Common myeloid progenitor, CD34-positive (primary cell): ENCODE measurements at regions not wholly inside any gene's neighbourhood (a gene's known extent, or its start where the extent isn't known, plus 50 kb on each side); places are given as distances from the start of the nearest gene placed in this dataset.

Experiments used
- CTCF ChIA-PET: fragments of 350-600 bp; sonication (Branson Sonifier 250); formaldehyde crosslinking; loops from one replicate; lab custom pipeline; 2021; ENCODE audit warnings: antibody characterized with exemption; lab: Charles Lee
- POLR2A ChIA-PET: fragments of 350-600 bp; sonication (Branson Sonifier 250); formaldehyde crosslinking; loops from one replicate; lab custom pipeline; 2021; ENCODE audit warnings: antibody characterized with exemption; lab: Charles Lee
- DNase-seq, 3 donors: peaks; one replicate each; pipeline versions ENCODE4 v3.0.0 to v3.0.0-alpha.2; 2013
- H3K27ac ChIP-seq, 2 experiments: 1 replicate in 1 of 2; 2 replicates in 1 of 2; pipeline ENCODE4 v1.7.0; 2013; ENCODE audit warnings: inconsistent platforms in 2 of 2, low read length in 2 of 2, mild to moderate bottlenecking in 2 of 2, low read depth in 1 of 2, moderate library complexity in 1 of 2; ENCODE audit not compliant: severe bottlenecking in 2 of 2, insufficient read depth in 1 of 2, poor library complexity in 1 of 2
- H3K27me3 ChIP-seq, 5 experiments: replicated peaks in 2 of 5; 1 replicate in 3 of 5; 2 replicates in 2 of 5; pipeline versions ENCODE4 v1.6.1 to v1.7.0; 2013; ENCODE audit warnings: low read length in 4 of 5, mild to moderate bottlenecking in 2 of 5, moderate library complexity in 2 of 5, inconsistent platforms in 1 of 5; ENCODE audit not compliant: insufficient read depth in 5 of 5, control insufficient read depth in 4 of 5
- H3K36me3 ChIP-seq, 4 experiments: 1 replicate in 2 of 4; 2 replicates in 2 of 4; pipeline versions ENCODE4 v1.6.1 to v1.7.0; 2013; ENCODE audit warnings: low read length in 3 of 4, control low read depth in 1 of 4, mild to moderate bottlenecking in 1 of 4; ENCODE audit not compliant: control insufficient read depth in 4 of 4, insufficient read depth in 4 of 4
- H3K4me1 ChIP-seq, 4 experiments: 1 replicate in 3 of 4; 2 replicates in 1 of 4; pipeline versions ENCODE4 v1.6.1 to v1.7.1; 2013; ENCODE audit warnings: low read length in 3 of 4, mild to moderate bottlenecking in 3 of 4, control low read depth in 1 of 4, inconsistent platforms in 1 of 4, moderate library complexity in 1 of 4; ENCODE audit not compliant: control insufficient read depth in 4 of 4, insufficient read depth in 4 of 4; ENCODE audit errors: control extremely low read depth in 1 of 4
- H3K4me3 ChIP-seq, 7 experiments: 1 replicate in 4 of 7; 2 replicates in 3 of 7; pipeline versions ENCODE4 v1.5.1 to v1.7.0; 2013; ENCODE audit warnings: mild to moderate bottlenecking in 7 of 7, low read length in 6 of 7, moderate library complexity in 6 of 7, inconsistent platforms in 2 of 7, low read depth in 2 of 7, control low read depth in 1 of 7; ENCODE audit not compliant: insufficient read depth in 4 of 7, control insufficient read depth in 1 of 7; ENCODE audit errors: extremely low read depth in 1 of 7
- H3K9me3 ChIP-seq, 5 experiments: 1 replicate in 4 of 5; 2 replicates in 1 of 5; pipeline versions ENCODE4 v1.6.1 to v1.7.1; 2013; ENCODE audit warnings: low read length in 4 of 5, mild to moderate bottlenecking in 2 of 5, inconsistent platforms in 1 of 5, low read depth in 1 of 5, moderate library complexity in 1 of 5; ENCODE audit not compliant: control insufficient read depth in 4 of 5, insufficient read depth in 2 of 5; ENCODE audit errors: control extremely low read depth in 1 of 5
- WGBS: methylation state at CpG from one replicate; pipeline ENCODE4 v1.1.5; 2013; ENCODE audit not compliant: insufficient coverage; 5-methylcytosine and 5-hydroxymethylcytosine counted together

DNA sequence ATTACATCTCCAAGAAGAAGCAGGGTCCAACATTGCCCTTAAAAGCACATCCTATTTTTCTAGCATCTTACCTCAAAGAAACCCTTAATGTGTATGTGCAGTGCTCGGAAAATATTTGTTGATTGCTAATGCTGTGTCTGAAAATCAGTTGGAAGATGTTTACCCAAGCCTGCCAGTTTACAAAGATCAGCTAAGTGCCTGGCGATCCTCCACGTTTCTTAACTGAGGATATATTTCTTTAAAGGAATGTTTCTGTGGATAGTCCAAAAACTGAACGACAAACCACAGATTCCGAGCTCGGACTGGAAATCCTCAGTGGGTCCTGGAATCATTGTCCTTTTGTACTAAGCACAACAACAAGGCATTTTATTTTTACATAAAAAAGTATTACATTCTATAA lies 595.7 kb upstream of the ARID1B start:
- WGBS, result 100% methylated on average over 2 of the region's 6 CpGs
- no peak overlapping the region for H3K4me3 ChIP-seq
- peaks cover 0 to 4% (median 0%) of the 10 kb centered on the region in 5 experiments for H3K9me3 ChIP-seq
- POLR2A ChIA-PET, result no interaction called here
- H3K36me3 ChIP-seq, result peaks cover 0 to 2% (median 1%) of the 10 kb centered on the region in 4 experiments
- no peaks in the 10 kb centered on the region for H3K27me3 ChIP-seq
- CTCF ChIA-PET, result interaction anchor here (1.3 kb wide), 1 partner anchor 8 kb away, joined by 3 read pairs; no protein-coding TSS in a partner anchor
- H3K27ac ChIP-seq, result no peak overlapping the region
- peaks cover 8 to 26% (median 18%) of the 10 kb centered on the region in 4 experiments for H3K4me1 ChIP-seq
- no peak for DNase-seq

DNA sequence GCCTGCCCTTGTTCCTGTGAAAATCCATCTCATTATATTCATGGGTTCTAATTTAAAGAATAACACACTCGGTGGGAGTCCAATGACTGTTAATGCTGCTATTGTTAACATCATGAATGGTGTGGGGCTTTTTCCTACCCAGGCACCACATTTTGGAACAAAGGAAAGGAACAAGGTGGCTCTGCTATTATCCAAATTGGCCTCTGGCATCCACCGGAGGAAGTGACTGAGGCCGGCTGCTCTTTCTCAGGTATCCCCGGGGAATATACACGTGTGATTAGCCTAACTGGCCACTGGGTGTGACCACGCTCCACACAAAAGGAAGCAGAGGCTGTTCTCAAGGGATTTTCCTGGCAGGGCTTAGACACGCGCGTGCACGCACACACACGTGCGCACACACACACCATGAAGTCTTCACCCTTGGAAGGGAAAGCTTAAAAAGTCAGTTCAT lies 601.2 kb upstream of the ARID1B start:
- peaks cover 0 to 6% (median 0%) of the 10 kb centered on the region in 5 experiments for H3K9me3 ChIP-seq
- ChIA-PET POLR2A (no interaction called here), CTCF (no interaction called here)
- H3K27ac ChIP-seq, result no peak overlapping the region
- H3K4me1 ChIP-seq, result peaks cover 0 to 11% (median 5%) of the 10 kb centered on the region in 4 experiments
- H3K36me3 ChIP-seq, result peaks cover 0 to 5% (median 1%) of the 10 kb centered on the region in 4 experiments
- WGBS, result 75% methylated on average over 11 of the region's 12 CpGs
- no peak overlapping the region for H3K4me3 ChIP-seq
- H3K27me3 ChIP-seq, result no peaks in the 10 kb centered on the region
- DNase-seq, result peak in 2 of 3 donors; percentile 57 to 62

DNA sequence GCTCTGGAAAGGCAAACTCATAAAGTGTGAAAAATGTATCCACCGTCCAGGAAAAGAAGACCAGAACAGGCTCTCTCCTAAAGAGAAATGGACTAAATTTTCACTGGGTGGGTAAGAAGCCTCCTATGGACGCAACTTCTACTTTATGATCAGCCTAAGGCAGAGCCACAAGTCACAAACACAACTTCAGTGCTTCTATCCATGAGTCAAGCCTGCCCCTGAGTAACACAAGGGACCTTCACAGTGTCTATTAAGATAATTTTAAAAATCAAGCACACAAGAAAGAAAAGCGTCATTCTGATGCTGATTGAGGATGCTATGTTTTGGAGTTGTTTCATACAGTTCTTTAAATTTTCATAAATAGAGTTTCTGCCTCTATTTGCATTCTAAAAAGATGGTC lies 601.7 kb upstream of the ARID1B start:
- Histone ChIP-seq H3K4me1 (peaks cover 0 to 11% (median 5%) of the 10 kb centered on the region in 4 experiments), H3K27me3 (no peaks in the 10 kb centered on the region), H3K27ac (no peak overlapping the region), H3K36me3 (peaks cover 0 to 5% (median 0%) of the 10 kb centered on the region in 4 experiments), H3K4me3 (no peak overlapping the region), H3K9me3 (peaks cover 0 to 6% (median 0%) of the 10 kb centered on the region in 5 experiments)
- ChIA-PET CTCF (no interaction called here), POLR2A (no interaction called here)
- no peak for DNase-seq
- WGBS, result no CpG with 5 or more reads among the region's 3 CpGs

GRCh38 chr6:156174031-156174890 lies 602.9 kb upstream of the ARID1B start:
- H3K27ac ChIP-seq, result no peak overlapping the region
- H3K27me3 ChIP-seq, result no peaks in the 10 kb centered on the region
- no peak for DNase-seq
- peaks cover 0 to 5% (median 0%) of the 10 kb centered on the region in 4 experiments for H3K36me3 ChIP-seq
- WGBS, result 93% methylated on average over 3 of the region's 11 CpGs
- peaks cover 0 to 6% (median 0%) of the 10 kb centered on the region in 5 experiments for H3K9me3 ChIP-seq
- POLR2A ChIA-PET, result no interaction called here
- CTCF ChIA-PET, result interaction anchor here (0.9 kb wide), 1 partner anchor 8 kb away, joined by 3 read pairs; no protein-coding TSS in a partner anchor
- H3K4me3 ChIP-seq, result no peak overlapping the region
- H3K4me1 ChIP-seq, result peaks cover 1 to 16% (median 9%) of the 10 kb centered on the region in 4 experiments

DNA sequence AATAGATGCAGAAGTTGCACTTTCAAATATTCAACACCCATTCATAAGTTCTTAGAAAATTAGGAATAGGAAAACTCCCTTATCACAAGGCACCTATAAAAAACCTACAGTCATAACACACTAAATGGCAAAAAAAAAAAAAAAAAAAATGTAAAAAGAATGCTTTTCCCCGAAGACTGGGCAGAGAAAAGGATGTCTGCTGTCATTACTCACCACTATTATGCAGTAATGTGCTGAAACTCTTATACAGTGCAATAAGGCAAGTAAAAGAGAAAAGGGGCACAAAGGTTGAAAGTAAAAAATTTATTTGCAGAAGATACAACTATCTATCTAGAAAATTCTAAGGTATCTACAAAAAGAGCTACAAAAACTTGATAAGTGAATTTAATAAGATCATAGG lies 607.8 kb upstream of the ARID1B start:
- WGBS, result no CpG with 5 or more reads among the region's 1 CpG
- CTCF ChIA-PET, result no interaction called here
- peaks cover 0 to 5% (median 2%) of the 10 kb centered on the region in 4 experiments for H3K36me3 ChIP-seq
- H3K27ac ChIP-seq, result peak overlapping the region in 1 of 2 experiments; percentile 2
- H3K4me3 ChIP-seq, result no peak overlapping the region
- H3K9me3 ChIP-seq, result peaks cover 0 to under 1% (median 0%) of the 10 kb centered on the region in 5 experiments
- no peaks in the 10 kb centered on the region for H3K27me3 ChIP-seq
- H3K4me1 ChIP-seq, result peaks cover 8 to 39% (median 26%) of the 10 kb centered on the region in 4 experiments
- POLR2A ChIA-PET, result no interaction called here
- DNase-seq, result peak in 2 of 3 donors; percentile 58 to 64

DNA sequence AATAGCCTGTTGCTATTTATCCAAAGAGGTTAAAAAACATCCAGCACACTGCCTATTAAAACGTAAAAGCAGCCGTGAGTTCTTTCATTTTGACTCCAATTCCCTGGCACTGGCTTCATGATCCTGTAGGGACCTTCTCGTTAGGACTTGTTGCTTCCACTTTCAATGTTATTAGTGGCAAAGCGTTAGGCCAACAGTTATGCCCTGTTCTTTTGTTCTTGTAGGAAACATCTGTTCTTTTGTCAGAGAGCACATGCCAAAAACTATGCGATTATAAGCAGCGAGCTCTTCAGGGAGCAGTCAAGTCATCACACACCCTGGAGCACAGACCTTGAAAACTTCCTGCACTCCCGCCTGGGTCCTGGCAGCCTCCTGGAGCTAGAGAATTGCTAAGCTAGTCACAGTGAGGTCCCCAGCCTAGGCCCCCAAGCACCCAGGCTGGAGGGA lies 609.5 kb upstream of the ARID1B start:
- Histone ChIP-seq H3K4me3 (peak overlapping the region in 1 of 7 experiments; percentile 8), H3K4me1 (peaks cover 11 to 55% (median 34%) of the 10 kb centered on the region in 4 experiments), H3K36me3 (peaks cover 0 to 5% (median 2%) of the 10 kb centered on the region in 4 experiments), H3K27me3 (no peaks in the 10 kb centered on the region), H3K9me3 (no peaks in the 10 kb centered on the region), H3K27ac (peak overlapping the region; percentile 65 to 71)
- DNase-seq, result peak in 2 of 3 donors; percentile 62 to 71
- ChIA-PET POLR2A (no interaction called here), CTCF (interaction anchor here (1.2 kb wide), 1 partner anchor 74 kb away, joined by 3 read pairs; no protein-coding TSS in a partner anchor)
- 14% methylated on average over 7 of the region's 7 CpGs for WGBS
